CD4-positive, alpha-beta T cell treated with Interleukin-4 for 4 hours (primary cell): ENCODE measurements at regions not wholly inside any gene's neighbourhood (a gene's known extent, or its start where the extent isn't known, plus 50 kb on each side); places are given as distances from the start of the nearest gene placed in this dataset.
"Not testable (repeated sequence)": the region's sequence is repeated elsewhere in the genome, so short reads cannot be mapped to it uniquely, and the experiment has no call there.

Experiments
- DNase-seq: peaks from one replicate; pipeline ENCODE4 v3.0.0-alpha.2; 2020

DNA sequence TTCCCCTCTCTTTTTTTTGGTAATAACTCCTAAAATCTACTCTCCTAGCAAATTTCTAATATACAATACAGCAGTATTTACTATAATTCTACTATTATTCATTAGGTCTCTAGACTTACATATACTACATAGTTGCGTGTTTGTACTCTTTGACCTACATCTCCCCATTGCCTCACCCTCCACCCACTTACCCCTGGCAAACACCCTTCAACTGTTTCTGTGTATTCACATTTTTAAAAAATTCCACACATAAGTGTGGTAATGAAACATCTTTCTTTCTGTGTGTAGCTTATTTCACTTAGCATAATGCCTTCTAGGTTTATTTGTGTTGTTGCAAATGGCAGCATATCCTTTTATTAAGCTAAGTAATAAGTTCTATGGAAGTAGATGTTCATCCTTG, 336.0 kb downstream of the CCDC85A start:
- no peak for DNase-seq

DNA sequence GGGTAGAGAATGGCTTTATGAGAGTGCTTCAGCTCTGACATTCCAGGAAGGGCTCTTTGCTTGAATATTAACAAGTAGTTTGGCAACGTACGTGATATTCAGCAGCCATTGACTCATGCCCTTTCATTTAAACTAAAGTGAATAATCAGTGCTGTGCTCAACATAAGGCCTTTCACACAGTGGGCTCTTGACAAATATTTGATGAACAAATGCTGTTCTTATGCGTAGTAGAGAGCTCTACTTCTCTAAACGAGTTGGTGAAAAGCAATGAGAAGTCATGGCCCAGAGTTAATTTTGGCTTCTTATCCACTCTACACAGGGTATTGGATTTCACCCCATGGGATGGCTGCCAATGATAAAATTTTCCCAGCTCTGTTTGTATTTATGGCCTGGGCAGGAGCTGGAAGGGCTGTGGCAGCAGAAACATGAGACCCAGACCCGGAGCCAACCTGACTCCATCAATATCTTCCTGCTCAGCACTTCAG, 338.9 kb downstream of the CCDC85A start:
- no peak for DNase-seq

DNA sequence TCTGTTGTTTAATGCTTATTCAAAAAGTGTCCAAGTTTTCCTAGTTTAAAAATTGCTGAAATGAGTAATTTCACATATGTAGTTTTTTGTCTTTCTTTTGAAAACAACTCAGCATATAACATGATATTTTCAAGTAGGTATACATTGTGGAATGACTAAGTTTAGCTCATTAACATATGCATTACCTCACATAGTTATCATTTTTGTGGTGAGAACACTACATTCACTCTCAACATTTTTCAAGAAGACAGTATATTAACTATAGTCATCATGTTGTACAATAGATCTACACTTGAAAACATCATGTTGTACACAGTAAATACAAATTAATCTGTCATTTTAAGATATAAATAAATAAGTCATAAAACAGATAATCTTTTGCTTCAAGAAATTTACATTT, 340.0 kb downstream of the CCDC85A start:
- no peak for DNase-seq

DNA sequence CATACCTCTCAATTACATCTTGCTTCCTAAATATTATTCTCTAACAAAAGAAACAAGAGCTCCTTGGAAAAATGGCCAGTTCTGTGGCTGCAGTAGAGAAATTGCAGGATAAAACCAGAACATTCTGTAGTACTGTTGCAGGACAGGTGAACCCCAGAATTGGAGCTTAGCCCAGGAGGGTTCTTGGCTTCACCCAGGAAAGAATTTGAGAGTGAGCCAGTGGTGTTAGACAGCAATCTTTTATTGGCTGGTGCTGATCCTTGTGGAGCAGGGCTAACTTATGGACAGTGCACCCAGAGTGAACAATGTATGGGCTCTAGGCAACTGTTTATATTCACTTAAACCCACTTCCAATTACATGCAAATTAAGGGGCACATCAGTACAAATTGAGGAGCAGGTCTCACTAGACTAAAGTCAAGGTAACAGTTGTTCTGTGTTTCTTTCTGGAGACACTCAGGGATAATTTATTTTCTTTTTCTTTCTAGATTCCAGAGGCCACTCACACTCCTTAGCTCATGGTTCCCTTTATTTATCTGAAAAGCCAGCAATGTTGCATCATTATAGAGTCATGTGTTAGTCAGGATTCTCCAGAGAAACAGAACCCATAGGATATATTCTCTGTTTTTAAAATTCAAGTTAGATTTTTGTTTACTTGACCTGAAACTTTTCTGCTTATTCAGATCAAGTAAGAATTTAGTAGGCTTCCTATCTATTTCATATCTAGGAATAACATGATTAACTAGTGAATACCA, 348.1 kb downstream of the CCDC85A start:
- no peak for DNase-seq

DNA sequence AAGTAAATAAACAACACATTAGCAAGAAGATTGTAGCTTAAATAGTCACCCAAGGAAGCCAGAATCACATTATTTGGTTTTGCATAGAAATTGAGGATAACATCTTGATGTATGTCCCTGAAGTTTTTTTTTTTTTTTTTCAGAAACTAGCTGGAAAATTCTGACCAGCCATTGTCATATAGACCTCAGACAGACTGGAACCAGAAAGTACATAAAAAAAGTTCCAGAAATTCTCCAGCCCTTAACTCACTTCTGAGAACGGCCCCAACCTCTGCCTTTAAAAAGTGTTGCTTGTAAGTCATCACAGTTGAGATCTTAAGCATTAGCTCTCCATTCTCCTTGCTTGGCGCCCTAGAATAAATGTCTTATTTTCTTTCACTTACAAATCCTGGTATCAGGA, 350.5 kb downstream of the CCDC85A start:
- DNase-seq = no peak

DNA sequence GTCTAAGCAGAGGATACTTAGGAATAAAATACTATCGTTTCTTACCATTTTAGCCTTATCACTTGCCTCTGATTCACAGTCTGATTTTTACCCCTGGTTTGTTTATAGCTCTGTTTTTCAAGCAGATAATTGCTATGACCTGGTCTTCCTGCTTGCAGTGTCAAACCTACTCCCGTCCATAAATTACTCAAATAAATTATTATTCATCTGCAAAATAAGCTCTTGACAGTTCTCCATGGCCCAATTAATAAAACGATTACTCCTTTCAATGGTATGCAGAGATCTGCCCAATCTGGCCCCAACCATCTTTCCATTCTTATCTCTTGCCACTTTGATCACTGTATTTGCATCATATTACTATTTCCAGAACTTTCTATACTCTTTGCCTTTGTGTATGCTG, 354.0 kb downstream of the CCDC85A start:
- DNase-seq = no peak

DNA sequence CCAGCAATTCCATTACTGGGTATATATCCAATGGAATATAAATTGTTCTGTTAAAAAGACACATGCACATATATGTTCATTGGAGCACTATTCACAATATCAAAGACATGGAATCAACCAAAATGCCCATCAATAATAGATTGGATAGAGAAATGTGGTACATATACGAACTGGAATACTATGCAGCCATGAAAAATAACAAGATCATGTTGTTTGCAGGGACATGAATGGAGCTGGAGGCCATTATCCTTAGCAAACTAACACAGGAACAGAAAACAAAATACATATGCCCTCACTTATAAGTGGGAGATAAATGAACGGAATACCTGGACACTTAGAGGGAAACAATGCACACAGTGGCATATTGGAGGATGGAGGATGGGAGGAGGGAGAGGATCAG, 355.8 kb downstream of the CCDC85A start:
- no peak for DNase-seq

DNA sequence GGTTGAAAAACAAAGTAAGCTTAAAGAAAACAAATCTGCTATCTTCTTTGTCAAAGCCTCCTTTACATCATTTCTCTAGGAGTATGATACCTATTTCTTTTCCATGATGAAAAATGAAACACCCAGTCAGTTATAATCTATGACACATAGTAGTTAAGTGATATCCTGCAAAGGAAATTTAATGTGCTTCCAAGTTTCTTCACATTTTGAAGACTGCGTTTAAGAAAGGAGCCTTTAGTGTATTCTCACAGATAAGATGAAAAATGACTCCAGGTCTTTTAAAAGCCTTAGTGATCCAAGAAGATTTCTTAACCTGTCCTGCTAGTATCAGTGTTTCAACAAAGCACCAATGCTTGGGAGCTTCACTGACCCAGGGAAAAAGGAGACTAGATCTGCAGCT, 356.7 kb downstream of the CCDC85A start:
- no peak for DNase-seq

DNA sequence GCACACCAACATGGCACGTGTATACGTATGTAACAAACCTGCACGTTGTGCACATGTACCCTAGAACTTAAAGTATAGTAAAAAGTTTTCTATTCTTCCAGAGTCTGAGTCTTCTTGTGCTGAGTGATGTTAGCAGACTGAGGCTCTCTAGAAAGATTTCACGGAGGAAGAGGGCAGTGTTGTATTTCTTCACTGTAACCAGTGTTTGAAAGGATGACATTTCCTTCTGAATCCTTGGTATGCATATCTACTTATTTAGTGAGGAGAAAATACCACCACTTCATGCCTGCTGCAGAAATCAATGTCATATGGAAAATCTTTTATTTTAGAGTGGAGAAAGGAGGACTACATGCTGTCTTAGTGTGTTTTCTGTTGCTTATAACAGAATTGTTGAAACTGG, 357.1 kb downstream of the CCDC85A start:
- no peak for DNase-seq

DNA sequence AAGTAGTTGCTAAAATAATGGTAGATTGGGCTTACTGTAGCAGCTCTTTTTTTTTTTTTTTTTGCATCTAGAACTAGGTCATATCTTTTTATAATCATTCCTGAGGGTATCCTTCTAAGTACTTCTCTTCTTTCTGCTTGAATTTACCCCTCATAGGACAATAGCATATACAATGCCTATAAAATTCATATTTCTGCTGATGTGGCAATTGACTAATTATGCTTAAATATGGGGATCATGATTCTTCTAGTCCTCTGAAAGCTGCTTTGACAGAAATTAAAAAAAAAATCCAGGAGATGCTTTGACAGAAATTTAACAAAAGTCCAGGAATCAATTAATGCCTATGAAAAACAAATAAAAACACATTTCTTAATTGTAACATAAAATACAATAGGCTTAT, 358.4 kb downstream of the CCDC85A start:
- DNase-seq = no peak

DNA sequence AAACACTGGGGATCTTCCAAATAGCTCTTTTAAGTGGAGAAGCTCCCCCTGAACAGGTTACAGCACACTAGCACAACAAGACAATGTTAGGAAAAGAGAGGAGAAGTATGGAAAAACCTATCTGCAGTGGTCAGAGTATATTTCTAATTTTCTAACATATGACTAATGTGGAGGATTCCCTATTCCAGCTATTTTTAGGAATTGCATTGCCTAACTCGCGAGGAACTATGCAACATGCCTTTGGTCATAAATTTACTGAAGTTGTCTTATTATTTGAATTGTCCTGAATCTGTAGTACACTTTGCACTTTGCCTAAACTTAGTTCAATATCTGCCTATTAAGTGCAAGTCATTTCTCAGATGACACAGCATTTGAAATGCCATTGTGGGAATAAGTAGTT, 381.4 kb downstream of the CCDC85A start:
- no peak for DNase-seq

DNA sequence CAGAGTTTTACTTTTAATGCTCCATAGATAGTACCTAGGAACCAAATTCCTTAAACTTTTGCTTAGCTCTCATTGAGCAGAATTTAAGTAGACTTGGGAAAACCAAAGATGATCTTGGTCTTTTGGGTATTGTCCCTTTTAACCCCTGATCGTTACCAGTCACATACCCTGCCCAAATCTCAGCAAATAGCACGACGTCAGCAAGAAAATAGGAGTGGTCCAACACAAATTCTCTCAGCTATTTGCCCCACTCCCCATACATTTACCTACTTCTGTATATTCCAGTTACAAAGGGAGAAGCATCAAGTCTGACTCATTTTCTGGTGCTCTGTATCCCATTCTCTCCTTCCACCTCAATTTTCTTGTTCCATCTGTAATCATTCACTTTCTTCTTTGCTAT, 387.3 kb downstream of the CCDC85A start:
- DNase-seq = no peak

DNA sequence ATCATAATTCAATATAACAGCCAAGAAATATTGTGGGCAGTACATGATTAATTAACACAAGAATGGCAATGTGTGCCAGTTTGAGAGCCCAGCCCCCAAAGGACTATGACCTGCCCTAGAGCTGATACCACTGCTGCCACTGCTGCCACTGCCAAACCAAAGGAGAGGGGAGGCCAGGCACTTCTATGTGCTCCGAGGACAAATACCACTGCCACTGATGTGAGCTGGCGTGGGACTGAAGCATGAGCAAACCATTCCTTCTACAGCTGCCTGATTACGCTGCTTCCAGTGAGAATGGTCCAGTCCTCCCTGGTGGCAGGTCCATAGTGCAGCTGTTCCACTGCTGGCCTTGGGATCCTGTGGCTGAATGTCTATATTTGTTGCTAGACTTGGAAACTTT, 392.2 kb downstream of the CCDC85A start:
- no peak for DNase-seq

DNA sequence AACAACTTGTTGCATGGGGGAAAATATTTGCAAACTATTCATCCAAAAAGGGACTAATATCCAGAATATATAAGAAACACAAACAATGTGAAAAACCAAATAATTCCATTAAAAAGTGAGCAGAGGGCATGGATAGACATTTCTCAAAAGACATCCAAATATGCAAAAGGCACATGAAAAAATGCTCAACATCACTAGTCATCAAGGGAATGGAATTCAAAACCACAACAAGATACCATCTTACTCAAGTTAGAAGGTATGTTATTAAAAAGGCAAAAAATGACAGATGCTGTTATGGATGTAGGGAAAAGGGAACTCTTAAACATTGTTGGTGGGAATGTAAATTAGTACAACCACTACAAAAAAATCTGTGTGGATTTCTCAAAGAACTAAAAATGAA, 396.5 kb downstream of the CCDC85A start:
- no peak for DNase-seq

DNA sequence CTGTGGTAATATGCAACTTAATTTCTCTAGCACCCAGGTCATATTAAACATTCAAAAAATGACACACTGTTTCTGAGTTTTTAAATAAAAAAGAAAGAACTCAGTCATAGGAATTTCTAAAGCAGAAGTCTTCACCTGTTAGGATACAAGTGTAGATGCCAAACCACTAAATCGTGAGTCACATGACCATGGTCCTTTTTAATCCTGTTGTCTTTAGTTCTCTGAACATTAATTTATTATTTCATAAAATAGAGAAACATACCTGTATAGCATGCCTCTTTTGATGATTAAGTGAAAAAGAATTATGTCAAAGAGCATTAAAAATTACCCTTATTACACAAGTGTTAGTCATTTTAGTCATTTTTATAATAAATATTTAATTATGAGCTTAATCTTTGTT, 398.8 kb downstream of the CCDC85A start:
- DNase-seq = no peak

DNA sequence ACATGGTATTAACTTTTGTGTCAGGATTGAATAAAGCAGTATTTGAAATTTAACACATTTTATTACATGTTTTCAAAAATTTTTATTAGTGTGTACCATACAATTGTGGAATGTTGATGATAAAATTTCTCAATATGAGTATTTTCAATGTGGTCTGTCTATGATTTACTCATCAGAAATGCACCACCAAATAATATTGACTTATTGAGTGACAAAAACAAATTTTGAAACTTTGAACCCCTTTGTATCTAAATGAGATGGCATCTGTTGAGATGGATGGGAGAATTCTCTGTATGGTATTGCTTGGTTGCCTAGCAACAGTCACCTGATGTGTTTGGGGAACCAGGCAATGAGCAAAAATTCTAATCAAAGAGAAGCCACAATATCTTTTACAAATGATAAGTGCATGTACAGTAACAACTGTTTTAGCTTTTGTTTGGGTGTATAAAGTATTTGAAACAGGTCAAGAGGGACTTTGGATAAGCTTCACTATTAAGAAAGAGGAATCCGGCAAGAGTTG, 400.1 kb downstream of the CCDC85A start:
- no peak for DNase-seq

DNA sequence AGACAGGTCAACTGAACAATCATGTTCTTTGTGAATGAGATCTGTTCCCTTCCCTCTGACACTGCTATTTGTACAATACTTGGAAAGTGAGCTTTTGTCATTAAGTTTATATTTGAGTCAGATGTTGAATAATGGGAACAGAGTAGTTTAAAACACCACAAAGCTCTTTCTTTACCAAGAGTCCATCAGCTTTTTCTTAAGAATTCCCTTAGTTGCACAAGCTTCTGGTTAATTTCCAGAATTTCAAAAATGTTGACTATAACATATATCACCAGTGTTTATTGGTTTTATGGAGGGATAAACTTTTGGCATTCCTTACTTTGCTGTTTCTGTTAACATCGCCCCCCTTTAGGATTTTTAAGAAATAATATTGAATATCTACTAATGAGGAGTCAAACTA, 403.7 kb downstream of the CCDC85A start:
- no peak for DNase-seq

DNA sequence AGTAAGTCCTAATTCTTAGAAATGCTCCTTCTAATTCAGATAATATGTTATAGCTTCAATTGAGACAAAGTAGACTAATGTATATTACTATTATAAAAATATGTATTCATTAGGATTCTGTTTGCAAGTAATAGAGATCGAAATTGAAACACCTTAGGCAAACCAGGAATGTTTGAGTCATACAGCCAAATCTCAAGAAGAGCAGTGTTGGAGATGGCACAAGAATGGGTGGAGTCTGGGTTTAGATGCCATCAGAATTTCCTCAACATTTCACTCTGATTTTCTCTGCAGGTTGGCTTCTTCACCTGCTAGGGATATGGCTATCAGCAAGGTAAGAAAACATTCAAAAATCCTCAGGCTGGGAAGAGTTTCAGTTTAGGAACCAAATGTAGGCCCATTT, 405.4 kb downstream of the CCDC85A start:
- DNase-seq = no peak

DNA sequence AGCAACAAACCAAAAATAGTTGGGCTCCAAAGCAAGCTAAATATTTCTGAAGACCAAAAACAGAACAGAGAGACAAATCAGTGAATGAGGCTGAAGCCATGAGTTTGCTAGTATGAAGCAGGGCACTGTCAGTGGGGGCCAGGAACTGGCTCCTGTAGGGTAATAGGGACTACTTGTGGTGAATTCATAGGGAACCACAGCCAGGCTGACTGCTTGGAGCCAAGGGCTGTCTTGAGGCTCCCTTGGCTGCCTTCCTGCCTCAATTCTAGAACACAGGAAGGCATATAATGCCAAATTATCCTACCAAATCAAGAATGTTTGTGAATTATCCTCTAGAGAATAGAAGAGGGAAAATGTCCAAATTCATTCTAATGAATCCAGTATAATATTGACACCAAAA, 406.0 kb downstream of the CCDC85A start:
- DNase-seq = no peak

DNA sequence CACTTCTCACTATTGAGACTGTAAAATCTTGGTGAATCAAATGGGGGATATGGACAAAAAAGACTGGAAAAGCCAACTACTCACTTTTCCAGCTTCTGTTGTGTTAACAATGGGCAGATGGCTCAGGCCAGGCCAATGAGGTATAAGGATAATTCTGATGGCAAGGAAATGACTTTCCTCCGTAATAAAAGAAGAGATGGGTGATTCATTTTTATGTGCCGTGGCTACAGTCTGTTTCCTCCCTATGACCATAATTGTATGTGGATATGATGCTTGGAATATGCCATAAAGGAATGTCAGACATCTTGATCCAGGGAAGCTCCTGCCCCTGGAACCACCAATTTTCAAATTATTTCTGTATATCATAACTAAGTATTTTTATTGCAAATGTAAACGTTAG, 406.8 kb downstream of the CCDC85A start:
- no peak for DNase-seq

DNA sequence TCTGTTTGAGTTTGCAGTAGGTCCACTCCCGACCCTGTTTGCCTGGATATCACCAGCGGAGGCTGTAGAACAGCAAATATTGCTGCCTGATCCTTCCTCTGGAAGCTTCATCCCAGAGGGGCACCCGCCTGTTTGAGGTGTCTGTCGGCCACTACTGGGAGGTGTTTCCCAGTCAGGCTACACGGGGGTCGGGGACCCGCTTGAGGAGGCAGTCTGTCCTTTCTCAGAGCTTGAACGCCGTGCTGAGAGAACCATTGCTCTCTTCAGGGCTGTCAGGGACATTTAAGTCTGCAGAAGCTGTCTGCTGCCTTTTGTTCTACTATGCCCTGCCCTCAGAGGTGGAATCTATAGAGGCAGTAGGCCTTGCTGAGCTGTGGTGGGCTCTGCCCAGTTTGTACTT, 422.3 kb downstream of the CCDC85A start:
- not testable (repeated sequence) for DNase-seq

DNA sequence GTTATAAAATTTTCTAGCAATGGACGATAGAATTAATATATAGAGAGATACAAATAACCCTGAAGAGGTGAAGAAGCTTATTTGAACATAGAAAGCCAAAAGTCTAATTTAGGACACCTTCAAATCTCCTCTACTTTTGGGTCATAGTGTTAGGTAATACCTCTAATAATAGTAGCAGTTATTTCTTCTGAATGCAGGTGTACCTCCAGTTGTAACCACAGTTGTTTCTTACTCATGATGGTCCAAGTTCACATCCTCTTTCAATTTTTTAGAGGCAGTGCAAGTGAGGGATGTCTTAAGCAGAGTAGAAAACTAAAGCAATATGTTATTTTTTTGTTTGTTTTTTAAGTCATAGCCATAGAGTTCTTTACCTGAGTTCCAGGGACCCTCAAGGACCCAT, 429.5 kb downstream of the CCDC85A start:
- DNase-seq = no peak

DNA sequence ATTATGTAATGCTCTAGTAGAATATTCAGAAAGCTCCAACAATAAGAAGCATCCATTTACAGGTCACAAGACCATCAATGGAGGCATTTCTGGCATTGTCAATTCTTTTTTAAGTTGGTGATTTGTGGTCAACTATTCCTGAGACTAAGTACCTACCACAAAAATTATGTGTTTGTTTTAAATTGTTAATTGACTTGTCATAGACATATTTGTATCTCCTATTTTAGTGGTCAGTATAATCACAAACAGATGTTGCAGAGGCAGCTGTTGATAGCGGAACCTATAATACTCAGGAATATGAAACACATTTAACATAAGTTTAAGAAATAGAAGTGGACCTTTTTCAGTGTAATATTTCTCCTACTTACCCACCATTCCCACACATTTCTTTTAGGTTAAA, 430.1 kb downstream of the CCDC85A start:
- no peak for DNase-seq

DNA sequence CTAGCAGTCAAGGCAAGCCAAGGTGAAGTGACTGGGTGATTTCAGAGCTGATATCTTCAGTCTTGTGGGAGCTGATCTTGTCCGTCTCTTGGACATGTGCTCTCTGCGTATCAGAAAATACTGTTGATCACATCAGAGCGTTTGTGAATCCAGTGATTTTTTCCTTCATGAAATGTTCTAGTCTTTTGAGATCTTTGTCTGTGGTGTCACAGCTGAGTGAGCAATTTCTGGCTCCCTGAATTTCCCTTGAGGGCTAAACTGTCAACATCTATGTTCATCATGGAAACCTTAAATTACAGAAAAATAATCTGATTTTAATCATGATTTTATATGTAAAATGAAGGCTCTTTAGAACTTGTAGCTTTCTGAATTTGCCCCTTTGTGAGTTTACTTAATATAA, 432.0 kb downstream of the CCDC85A start:
- DNase-seq = no peak

DNA sequence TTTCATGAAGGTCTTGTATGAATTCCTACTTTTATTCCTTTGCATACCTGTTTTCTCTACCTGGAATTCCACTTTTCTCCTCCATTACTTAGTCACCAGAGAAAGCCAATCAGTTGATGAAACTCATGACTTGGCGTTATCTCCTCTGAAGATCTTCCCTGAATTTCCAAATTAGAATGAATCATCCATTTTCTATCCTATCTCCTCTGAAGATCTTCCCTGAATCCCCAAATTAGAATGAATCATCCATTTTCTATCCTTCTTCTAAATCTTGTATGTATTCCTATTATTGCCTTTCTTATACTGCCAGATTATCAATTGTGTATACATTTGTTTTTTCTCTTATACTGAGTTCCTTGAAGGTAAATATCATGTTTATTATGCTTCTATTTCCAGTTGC, 440.4 kb downstream of the CCDC85A start:
- DNase-seq = no peak
